BLaER1 (cell line): ENCODE measurements at regions not wholly inside any gene's neighbourhood (a gene's known extent, or its start where the extent isn't known, plus 50 kb on each side); places are given as distances from the start of the nearest gene placed in this dataset.

Experiments
- H3K27ac ChIP-seq: shearing (Covaris generic); formaldehyde crosslinking; 2 replicates; pipeline ENCODE4 v1.8.1; 2022
- H3K27me3 ChIP-seq: shearing (Covaris generic); formaldehyde crosslinking; 2 replicates; pipeline ENCODE4 v1.8.1; 2022
- H3K36me3 ChIP-seq: shearing (Covaris generic); formaldehyde crosslinking; 2 replicates; pipeline ENCODE4 v1.8.1; 2022
- H3K4me1 ChIP-seq: shearing (Covaris generic); formaldehyde crosslinking; 2 replicates; pipeline ENCODE4 v1.8.1; 2022
- H3K4me2 ChIP-seq: shearing (Covaris generic); formaldehyde crosslinking; 2 replicates; pipeline ENCODE4 v1.8.1; 2022
- H3K4me3 ChIP-seq: shearing (Covaris generic); formaldehyde crosslinking; 2 replicates; pipeline ENCODE4 v1.8.1; 2022
- H3K9ac ChIP-seq: shearing (Covaris generic); formaldehyde crosslinking; 2 replicates; pipeline ENCODE4 v1.8.1; 2022
- H3K9me3 ChIP-seq: shearing (Covaris generic); formaldehyde crosslinking; 2 replicates; pipeline ENCODE4 v1.8.1; 2022
- H4K20me1 ChIP-seq: shearing (Covaris generic); formaldehyde crosslinking; 2 replicates; pipeline ENCODE4 v1.8.1; 2022
- Cebpa-rat ChIP-seq: shearing (Covaris generic); IDR thresholded peaks from 2 replicates; pipeline ENCODE4 v1.8.1; 2022

DNA sequence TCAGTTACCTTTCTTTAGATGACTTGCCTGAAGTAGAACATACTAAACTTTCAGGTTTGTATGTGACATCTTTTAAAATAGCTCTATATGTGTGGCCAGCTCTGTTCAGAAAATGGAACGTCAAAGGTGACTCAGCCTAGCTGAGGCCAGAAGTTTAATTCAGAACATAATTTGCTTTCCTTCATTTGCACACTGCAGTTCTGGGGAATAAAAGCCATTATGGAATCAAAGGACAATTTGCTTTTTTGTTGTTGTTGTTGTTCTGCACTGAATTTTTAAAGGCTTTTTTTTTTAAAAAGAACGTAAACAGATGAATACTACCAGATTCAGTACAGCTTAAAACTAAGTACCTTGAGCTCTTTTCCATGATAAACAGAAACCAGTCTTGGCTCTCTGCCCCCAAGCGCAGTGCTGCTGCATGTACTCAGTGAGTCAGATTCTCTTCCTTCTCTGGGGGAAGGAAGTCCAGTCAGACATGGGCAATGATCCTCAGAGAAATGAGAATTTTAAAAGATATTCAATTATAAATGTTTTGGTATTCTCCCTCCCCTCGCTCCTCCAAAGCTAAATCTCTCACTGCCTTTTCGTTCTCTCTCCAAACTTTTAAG is 644.2 kb downstream of the NOVA1 start:
- no peaks in the 10 kb centered on the region for H3K36me3 ChIP-seq
- H3K9ac ChIP-seq = no peak overlapping the region
- no peak overlapping the region for H3K27ac ChIP-seq
- no peak overlapping the region for H3K4me3 ChIP-seq
- no peaks in the 10 kb centered on the region for H3K9me3 ChIP-seq
- H3K4me2 ChIP-seq = no peak overlapping the region
- no peaks in the 10 kb centered on the region for H3K4me1 ChIP-seq
- TF ChIP-seq Cebpa-rat = no peak
- no peaks in the 10 kb centered on the region for H3K27me3 ChIP-seq
- H4K20me1 ChIP-seq = no peaks in the 10 kb centered on the region

- Histone ChIP-seq H3K4me3 (no peak overlapping the region), H3K9ac (no peak overlapping the region), H3K36me3 (no peaks in the 10 kb centered on the region), H3K27me3 (no peaks in the 10 kb centered on the region), H3K9me3 (no peaks in the 10 kb centered on the region), H3K4me2 (no peak overlapping the region), H3K4me1 (no peaks in the 10 kb centered on the region), H3K27ac (no peak overlapping the region), H4K20me1 (no peaks in the 10 kb centered on the region)
- no peak for TF ChIP-seq Cebpa-rat
Observed at GRCh38 chr14:25945746-25946145, 652.1 kb downstream of the NOVA1 start.

DNA sequence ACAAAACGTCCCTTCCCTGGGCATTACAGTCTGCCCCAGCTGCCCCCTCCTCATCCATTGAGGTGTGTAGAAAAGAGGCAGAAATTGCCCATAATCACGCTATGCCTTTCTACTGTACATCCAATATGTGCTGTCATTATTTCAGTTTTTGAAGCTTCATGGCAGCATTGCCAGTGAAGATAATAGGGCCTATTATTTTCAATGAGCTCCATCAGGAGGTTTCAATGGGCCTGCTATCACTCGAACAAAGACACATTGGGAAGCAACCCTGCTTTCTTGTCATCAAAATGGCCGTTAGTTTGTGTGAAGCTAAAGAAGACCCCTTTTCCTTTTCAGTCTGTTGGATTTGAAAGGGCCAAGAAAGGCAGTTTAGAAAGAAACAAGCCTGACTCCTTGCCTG is 653.8 kb downstream of the NOVA1 start:
- H3K36me3 ChIP-seq = no peaks in the 10 kb centered on the region
- no peaks in the 10 kb centered on the region for H3K27me3 ChIP-seq
- H3K4me1 ChIP-seq = no peaks in the 10 kb centered on the region
- H4K20me1 ChIP-seq = no peaks in the 10 kb centered on the region
- H3K9me3 ChIP-seq = no peaks in the 10 kb centered on the region
- no peak overlapping the region for H3K4me2 ChIP-seq
- no peak overlapping the region for H3K27ac ChIP-seq
- no peak overlapping the region for H3K9ac ChIP-seq
- H3K4me3 ChIP-seq = no peak overlapping the region
- no peak for TF ChIP-seq Cebpa-rat

DNA sequence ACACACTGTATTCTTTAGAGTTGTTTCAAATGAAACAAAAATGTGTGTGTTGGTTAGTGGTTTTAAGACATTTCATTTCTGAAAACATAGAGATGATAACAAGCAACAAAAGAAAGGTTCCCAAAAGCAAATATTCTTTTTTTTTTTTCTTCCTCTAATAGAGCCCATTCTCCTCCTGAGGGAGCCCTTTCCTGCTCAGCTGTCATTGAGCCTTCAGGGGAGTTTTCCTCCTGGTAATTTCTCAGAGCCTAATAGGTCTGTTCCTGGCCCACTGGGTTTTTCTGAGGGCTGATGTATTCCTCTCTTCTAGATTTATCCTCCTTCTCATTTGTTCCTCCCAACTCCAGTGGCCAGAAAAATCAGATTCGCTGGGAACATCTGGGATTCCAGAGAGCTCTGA is 654.5 kb downstream of the NOVA1 start:
- no peaks in the 10 kb centered on the region for H4K20me1 ChIP-seq
- no peaks in the 10 kb centered on the region for H3K27me3 ChIP-seq
- no peak overlapping the region for H3K27ac ChIP-seq
- no peaks in the 10 kb centered on the region for H3K4me1 ChIP-seq
- H3K4me2 ChIP-seq = no peak overlapping the region
- no peak overlapping the region for H3K4me3 ChIP-seq
- H3K9ac ChIP-seq = no peak overlapping the region
- no peak for TF ChIP-seq Cebpa-rat
- no peaks in the 10 kb centered on the region for H3K9me3 ChIP-seq
- H3K36me3 ChIP-seq = no peaks in the 10 kb centered on the region

- no peak overlapping the region for H3K9ac ChIP-seq
- TF ChIP-seq Cebpa-rat = no peak
- no peaks in the 10 kb centered on the region for H3K36me3 ChIP-seq
- no peak overlapping the region for H3K4me2 ChIP-seq
- H3K27ac ChIP-seq = no peak overlapping the region
- H3K4me1 ChIP-seq = no peaks in the 10 kb centered on the region
- no peaks in the 10 kb centered on the region for H3K27me3 ChIP-seq
- H3K9me3 ChIP-seq = no peaks in the 10 kb centered on the region
- no peaks in the 10 kb centered on the region for H4K20me1 ChIP-seq
- no peak overlapping the region for H3K4me3 ChIP-seq
Observed at GRCh38 chr14:25942090-25942489, 655.7 kb downstream of the NOVA1 start.

DNA sequence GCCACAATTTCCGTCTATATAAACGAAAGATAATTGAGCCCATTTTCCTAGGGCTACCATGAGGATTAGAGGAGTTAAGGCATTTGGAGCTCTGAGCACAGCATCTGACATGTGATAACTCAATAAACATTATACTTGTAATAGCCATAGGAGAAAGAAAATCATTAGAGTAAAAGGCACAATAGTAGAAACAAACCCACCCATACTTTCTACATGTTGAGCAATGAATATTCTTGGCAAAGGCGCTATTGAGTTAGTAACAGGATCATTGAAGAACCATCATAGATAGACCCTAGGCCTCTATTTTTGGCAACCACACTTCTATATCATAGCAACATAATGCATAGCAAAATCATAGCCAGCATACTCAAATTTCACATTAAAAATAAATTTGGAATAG is 664.1 kb downstream of the NOVA1 start:
- no peaks in the 10 kb centered on the region for H3K27me3 ChIP-seq
- H3K9me3 ChIP-seq = no peaks in the 10 kb centered on the region
- no peaks in the 10 kb centered on the region for H4K20me1 ChIP-seq
- no peak overlapping the region for H3K4me2 ChIP-seq
- H3K4me1 ChIP-seq = no peaks in the 10 kb centered on the region
- H3K27ac ChIP-seq = no peak overlapping the region
- H3K4me3 ChIP-seq = no peak overlapping the region
- no peak for TF ChIP-seq Cebpa-rat
- no peaks in the 10 kb centered on the region for H3K36me3 ChIP-seq
- H3K9ac ChIP-seq = no peak overlapping the region

DNA sequence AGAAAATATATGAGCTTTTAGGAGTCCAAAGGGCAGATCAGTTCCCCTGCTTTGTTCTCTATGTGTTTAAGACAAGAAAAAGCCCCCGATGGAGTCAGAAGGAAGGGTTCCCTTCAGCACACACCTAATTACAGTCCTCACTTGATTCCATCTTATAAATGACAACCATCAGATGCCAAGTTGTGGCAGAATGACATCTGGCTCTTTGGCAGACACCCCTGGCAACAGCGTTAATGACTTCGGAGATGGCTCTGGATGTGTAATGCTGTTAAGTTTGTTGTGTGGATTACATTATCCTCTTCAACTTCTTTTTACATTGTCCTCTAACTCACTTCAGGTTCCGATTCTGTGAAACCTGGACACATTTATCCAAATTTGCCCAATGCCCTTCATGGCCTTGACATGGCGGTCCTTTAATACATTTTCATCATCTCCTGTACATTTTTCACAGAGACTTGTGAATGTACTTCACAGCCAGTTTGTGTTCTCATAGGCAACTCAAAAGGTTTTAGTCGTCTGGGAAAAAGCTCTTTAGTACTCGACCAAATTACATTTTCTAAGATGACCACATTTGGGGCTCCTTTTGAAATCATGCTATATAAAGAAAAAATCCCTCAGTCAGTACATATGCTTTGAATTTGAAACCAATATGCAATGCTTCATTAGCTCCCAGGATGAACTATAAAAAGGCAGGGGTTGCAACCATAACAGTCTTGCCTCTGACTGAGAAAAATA is 667.8 kb downstream of the NOVA1 start:
- H3K9me3 ChIP-seq = no peaks in the 10 kb centered on the region
- no peak overlapping the region for H3K4me2 ChIP-seq
- no peak overlapping the region for H3K9ac ChIP-seq
- no peaks in the 10 kb centered on the region for H3K36me3 ChIP-seq
- no peak overlapping the region for H3K27ac ChIP-seq
- no peaks in the 10 kb centered on the region for H4K20me1 ChIP-seq
- no peak overlapping the region for H3K4me3 ChIP-seq
- H3K4me1 ChIP-seq = no peaks in the 10 kb centered on the region
- no peaks in the 10 kb centered on the region for H3K27me3 ChIP-seq
- no peak for TF ChIP-seq Cebpa-rat

DNA sequence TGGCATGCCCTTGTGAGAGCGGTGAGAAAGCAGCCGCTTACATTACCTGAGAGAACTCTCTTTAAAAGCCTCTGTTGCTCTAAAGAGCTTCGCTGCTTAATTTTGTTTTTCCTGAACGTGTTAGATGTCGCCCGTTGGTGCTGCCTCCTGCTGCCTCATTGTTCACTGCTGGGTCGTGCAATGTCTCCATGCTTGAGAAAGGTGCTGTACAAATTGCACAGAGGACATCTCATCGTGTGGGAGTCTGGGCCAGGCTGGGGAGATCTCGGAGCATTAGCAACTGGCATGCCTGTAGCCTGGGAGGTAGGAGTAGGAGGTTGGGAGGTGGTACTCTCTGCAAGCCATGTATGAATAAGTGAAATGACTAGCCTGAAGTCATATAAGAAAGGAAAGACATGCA is 686.0 kb downstream of the NOVA1 start:
- Histone ChIP-seq H3K27ac (no peak overlapping the region), H3K9me3 (no peaks in the 10 kb centered on the region), H3K9ac (no peak overlapping the region), H3K27me3 (no peaks in the 10 kb centered on the region), H3K36me3 (no peaks in the 10 kb centered on the region), H3K4me3 (no peak overlapping the region), H3K4me1 (no peaks in the 10 kb centered on the region), H4K20me1 (no peaks in the 10 kb centered on the region), H3K4me2 (no peak overlapping the region)
- no peak for TF ChIP-seq Cebpa-rat

DNA sequence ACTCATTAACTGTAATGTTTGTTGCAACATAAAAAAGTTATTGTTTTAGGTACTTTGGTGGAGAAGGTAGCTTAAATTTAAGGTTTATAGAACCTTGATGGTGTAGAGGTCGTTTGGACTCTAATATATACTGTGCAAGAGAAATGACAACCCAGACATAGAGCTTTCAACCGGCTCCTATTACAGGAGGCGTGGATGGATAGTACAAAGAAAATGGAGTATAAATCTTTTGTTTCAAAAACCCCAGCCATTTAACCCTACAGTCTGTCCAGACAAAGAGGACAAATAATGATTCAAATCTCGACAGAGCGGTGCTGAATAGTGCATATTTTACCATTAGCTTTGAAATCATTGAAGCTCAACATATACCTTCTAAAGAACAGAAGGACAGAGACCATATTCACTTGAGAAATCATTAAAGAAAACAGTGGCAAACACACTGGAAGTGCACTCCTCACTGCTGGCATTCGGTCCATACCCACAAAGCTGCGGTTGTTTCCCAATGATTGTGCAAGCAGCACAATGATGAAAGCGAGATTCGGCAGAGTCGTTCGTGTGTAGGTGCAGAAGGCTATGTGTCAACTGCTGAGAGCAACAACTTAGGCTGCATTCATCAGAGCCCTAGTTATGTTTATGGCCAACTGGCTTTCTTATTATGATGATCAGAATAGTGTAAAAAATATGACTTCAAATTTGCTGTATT is 688.6 kb downstream of the NOVA1 start:
- no peaks in the 10 kb centered on the region for H3K9me3 ChIP-seq
- H4K20me1 ChIP-seq = no peaks in the 10 kb centered on the region
- H3K27ac ChIP-seq = no peak overlapping the region
- TF ChIP-seq Cebpa-rat = no peak
- H3K4me2 ChIP-seq = no peak overlapping the region
- H3K27me3 ChIP-seq = no peaks in the 10 kb centered on the region
- H3K4me1 ChIP-seq = no peaks in the 10 kb centered on the region
- no peaks in the 10 kb centered on the region for H3K36me3 ChIP-seq
- no peak overlapping the region for H3K9ac ChIP-seq
- no peak overlapping the region for H3K4me3 ChIP-seq

- no peak overlapping the region for H3K4me3 ChIP-seq
- no peak overlapping the region for H3K4me2 ChIP-seq
- no peaks in the 10 kb centered on the region for H3K9me3 ChIP-seq
- no peak overlapping the region for H3K9ac ChIP-seq
- no peak overlapping the region for H3K27ac ChIP-seq
- TF ChIP-seq Cebpa-rat = no peak
- no peaks in the 10 kb centered on the region for H4K20me1 ChIP-seq
- H3K27me3 ChIP-seq = no peaks in the 10 kb centered on the region
- H3K4me1 ChIP-seq = no peaks in the 10 kb centered on the region
- no peaks in the 10 kb centered on the region for H3K36me3 ChIP-seq
Observed at GRCh38 chr14:25908277-25909044, 689.4 kb downstream of the NOVA1 start.
